Upper lobe of left lung (tissue), 6 donors: ENCODE measurements at regions not wholly inside any gene's neighbourhood (a gene's known extent, or its start where the extent isn't known, plus 50 kb on each side); places are given as distances from the start of the nearest gene placed in this dataset.

Source experiments
- ATAC-seq, 2 donors: fragments of 200-7000 bp; cut with Tn5 transposase; one replicate each; pipeline ENCODE4 v1.9.1; 2022; ENCODE audit warnings: mild to moderate bottlenecking in 2 of 2, moderate library complexity in 2 of 2; ENCODE audit not compliant: low FRiP score in 2 of 2
- DNase-seq, 2 donors: peaks; one replicate each; pipeline ENCODE4 v3.0.0-alpha.2; 2019 to 2020
- H3K27ac ChIP-seq, 4 donors: fragments of 200-600 bp; sonication (generic); one replicate each; pipeline ENCODE4 v1.5.1; 2016 to 2019
- H3K27me3 ChIP-seq, 4 donors: fragments of 200-600 bp; sonication (generic); one replicate each; pipeline ENCODE4 v1.5.1; 2017 to 2019
- H3K36me3 ChIP-seq, 4 donors: fragments of 200-600 bp; sonication (generic); one replicate each; pipeline ENCODE4 v1.5.1; 2016 to 2019
- H3K4me1 ChIP-seq, 4 donors: fragments of 200-600 bp; sonication (generic); one replicate each; pipeline ENCODE4 v1.5.1; 2018 to 2019
- H3K4me3 ChIP-seq, 4 donors: fragments of 200-600 bp; sonication (generic); one replicate each; pipeline ENCODE4 v1.5.1; 2017 to 2019; ENCODE audit warnings: mild to moderate bottlenecking in 2 of 4, moderate library complexity in 1 of 4
- H3K9me3 ChIP-seq, 4 donors: fragments of 200-600 bp; sonication (generic); one replicate each; pipeline ENCODE4 v1.5.1; 2018 to 2019
- EP300 ChIP-seq, 4 donors: sonication (generic); formaldehyde crosslinking; IDR thresholded peaks; one replicate each; pipeline ENCODE4 v1.5.1; 2017; ENCODE audit warnings: antibody characterized with exemption in 4 of 4, control low read depth in 2 of 4
- POLR2A ChIP-seq, 4 donors: fragments of 450-650 bp; IDR thresholded peaks; one replicate each; pipeline ENCODE4 v1.5.1; 2016 to 2017; ENCODE audit warnings: antibody characterized with exemption in 4 of 4, mild to moderate bottlenecking in 2 of 4
- POLR2AphosphoS5 ChIP-seq, 2 donors: sonication (generic); formaldehyde crosslinking; IDR thresholded peaks; one replicate each; pipeline ENCODE4 v1.5.1; 2017; ENCODE audit warnings: antibody characterized with exemption in 2 of 2
- WGBS, 2 donors: methylation state at CpG; one replicate each; pipeline ENCODE4 v1.1.5; 2017 to 2018; 5-methylcytosine and 5-hydroxymethylcytosine counted together
- TF ChIP-seq, protein P1 (sequence below), 6 experiments: fragments of 450-650 bp in 4 of 6; fragments of 200-600 bp in 2 of 6; sonication (generic) in 2 of 6; IDR thresholded peaks; one replicate each; pipeline ENCODE4 v1.5.1; 2016 to 2019; ENCODE audit warnings: antibody characterized with exemption in 6 of 6
- donor health status: DM: no; HTN: no; CAD: no; lungs with moderate emphysema.
- donor health status: DM: no; HTN: yes; CAD: no; lungs with severe emphysema.

GRCh38 chr5:135196483-135196882 lies 162.5 kb upstream of the PITX1 start:
- DNase-seq (no peak), ATAC-seq (no peak)
- TF ChIP-seq POLR2AphosphoS5 (IDR thresholded peaks at IDR 0.05) (no peak), POLR2A (IDR thresholded peaks at IDR 0.05) (no peak), EP300 (IDR thresholded peaks at IDR 0.05) (no peak)
- TF ChIP-seq, protein P1, sequence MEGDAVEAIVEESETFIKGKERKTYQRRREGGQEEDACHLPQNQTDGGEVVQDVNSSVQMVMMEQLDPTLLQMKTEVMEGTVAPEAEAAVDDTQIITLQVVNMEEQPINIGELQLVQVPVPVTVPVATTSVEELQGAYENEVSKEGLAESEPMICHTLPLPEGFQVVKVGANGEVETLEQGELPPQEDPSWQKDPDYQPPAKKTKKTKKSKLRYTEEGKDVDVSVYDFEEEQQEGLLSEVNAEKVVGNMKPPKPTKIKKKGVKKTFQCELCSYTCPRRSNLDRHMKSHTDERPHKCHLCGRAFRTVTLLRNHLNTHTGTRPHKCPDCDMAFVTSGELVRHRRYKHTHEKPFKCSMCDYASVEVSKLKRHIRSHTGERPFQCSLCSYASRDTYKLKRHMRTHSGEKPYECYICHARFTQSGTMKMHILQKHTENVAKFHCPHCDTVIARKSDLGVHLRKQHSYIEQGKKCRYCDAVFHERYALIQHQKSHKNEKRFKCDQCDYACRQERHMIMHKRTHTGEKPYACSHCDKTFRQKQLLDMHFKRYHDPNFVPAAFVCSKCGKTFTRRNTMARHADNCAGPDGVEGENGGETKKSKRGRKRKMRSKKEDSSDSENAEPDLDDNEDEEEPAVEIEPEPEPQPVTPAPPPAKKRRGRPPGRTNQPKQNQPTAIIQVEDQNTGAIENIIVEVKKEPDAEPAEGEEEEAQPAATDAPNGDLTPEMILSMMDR (IDR thresholded peaks at IDR 0.05): no peak
- Histone ChIP-seq H3K9me3 (no peaks in the 10 kb centered on the region), H3K4me3 (no peak overlapping the region), H3K36me3 (no peaks in the 10 kb centered on the region), H3K4me1 (peaks cover 0 to 1% (median under 1%) of the 10 kb centered on the region in 4 donors), H3K27me3 (peaks cover 0 to 7% (median 0%) of the 10 kb centered on the region in 4 donors), H3K27ac (no peak overlapping the region)
- 57% methylated on average over 1 of the region's 1 CpG for WGBS, 2 donors

GRCh38 chr5:135195270-135195608 lies 161.2 kb upstream of the PITX1 start:
- TF ChIP-seq POLR2A (IDR thresholded peaks at IDR 0.05): no peak
- TF ChIP-seq EP300 (IDR thresholded peaks at IDR 0.05): no peak
- no peak for TF ChIP-seq POLR2AphosphoS5 (IDR thresholded peaks at IDR 0.05)
- TF ChIP-seq, protein P1 (IDR thresholded peaks at IDR 0.05): no peak
- no peak overlapping the region for H3K4me3 ChIP-seq
- no peak for DNase-seq
- ATAC-seq: peak in 1 of 2 donors; percentile 48
- no peaks in the 10 kb centered on the region for H3K36me3 ChIP-seq
- H3K27me3 ChIP-seq: peaks cover 0 to 14% (median 5%) of the 10 kb centered on the region in 4 donors
- no peaks in the 10 kb centered on the region for H3K9me3 ChIP-seq
- H3K4me1 ChIP-seq: peaks cover 3 to 9% (median 8%) of the 10 kb centered on the region in 4 donors
- no peak overlapping the region for H3K27ac ChIP-seq
- whole genome bisulfite sequencing, 2 donors: 52 to 60% methylated on average over 3 of the region's 3 CpGs

DNA sequence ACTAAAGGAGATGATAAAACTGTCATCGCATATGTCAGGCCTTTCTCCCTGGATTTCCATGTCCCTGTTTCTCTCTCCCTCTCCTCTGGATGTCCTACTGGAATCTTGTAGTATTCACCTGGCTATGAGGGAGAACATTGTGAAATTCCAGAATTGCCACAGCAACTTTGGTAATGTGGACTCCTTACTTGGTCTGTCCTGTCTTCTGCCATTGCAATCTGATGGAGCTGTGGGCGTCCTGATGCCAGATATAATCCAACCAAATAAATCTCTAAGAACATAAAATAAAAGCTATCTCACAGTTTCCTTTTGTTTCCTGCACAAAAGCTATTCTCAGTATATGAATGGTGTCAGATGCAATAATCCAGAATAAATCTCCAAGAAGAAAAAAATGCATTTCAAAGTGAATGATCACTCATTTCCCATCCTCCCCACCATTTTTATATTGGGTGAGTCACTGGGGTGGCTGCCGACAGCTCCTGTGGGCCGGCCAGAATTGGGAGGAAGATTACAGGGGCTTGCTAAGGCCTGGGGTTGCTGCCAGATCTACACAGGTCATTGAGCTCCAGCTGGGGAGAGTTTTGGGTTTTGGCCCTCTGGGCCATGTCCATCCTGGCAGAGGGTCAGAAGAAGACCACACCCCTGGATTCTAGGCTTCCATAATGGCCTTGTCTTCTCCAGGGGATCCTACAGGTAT lies 160.7 kb upstream of the PITX1 start:
- H3K4me3 ChIP-seq: no peak overlapping the region
- DNase-seq (no peak), ATAC-seq (peak in 1 of 2 donors; percentile 77)
- peaks cover 3 to 9% (median 8%) of the 10 kb centered on the region in 4 donors for H3K4me1 ChIP-seq
- no peak for TF ChIP-seq POLR2A (IDR thresholded peaks at IDR 0.05)
- TF ChIP-seq EP300 (IDR thresholded peaks at IDR 0.05): no peak
- TF ChIP-seq, protein P1 (IDR thresholded peaks at IDR 0.05): no peak
- TF ChIP-seq POLR2AphosphoS5 (IDR thresholded peaks at IDR 0.05): no peak
- no peaks in the 10 kb centered on the region for H3K9me3 ChIP-seq
- no peak overlapping the region for H3K27ac ChIP-seq
- 79 to 81% methylated on average over 4 of the region's 4 CpGs for WGBS, 2 donors
- H3K36me3 ChIP-seq: no peaks in the 10 kb centered on the region
- H3K27me3 ChIP-seq: peaks cover 0 to 14% (median 5%) of the 10 kb centered on the region in 4 donors

- no peak overlapping the region for H3K4me3 ChIP-seq
- 67 to 68% methylated on average over 2 of the region's 2 CpGs for WGBS, 2 donors
- peaks cover 3 to 9% (median 8%) of the 10 kb centered on the region in 4 donors for H3K4me1 ChIP-seq
- H3K27ac ChIP-seq: no peak overlapping the region
- H3K27me3 ChIP-seq: peaks cover 0 to 14% (median 5%) of the 10 kb centered on the region in 4 donors
- DNase-seq: no peak
- TF ChIP-seq POLR2AphosphoS5 (IDR thresholded peaks at IDR 0.05) (no peak), POLR2A (IDR thresholded peaks at IDR 0.05) (no peak), EP300 (IDR thresholded peaks at IDR 0.05) (no peak)
- TF ChIP-seq, protein P1 (IDR thresholded peaks at IDR 0.05): no peak
- no peaks in the 10 kb centered on the region for H3K36me3 ChIP-seq
- ATAC-seq: no peak
- H3K9me3 ChIP-seq: no peaks in the 10 kb centered on the region
These were observed 160.1 kb upstream of the PITX1 start for GRCh38 chr5:135194126-135194488.
